Lower lobe of right lung (tissue), 2 donors: ENCODE measurements at regions not wholly inside any gene's neighbourhood (a gene's known extent, or its start where the extent isn't known, plus 50 kb on each side); places are given as distances from the start of the nearest gene placed in this dataset.

Experiments used
- ATAC-seq, 2 donors: fragments of 200-7000 bp; cut with Tn5 transposase; one replicate each; pipeline ENCODE4 v1.9.1; 2020 to 2022; ENCODE audit warnings: mild to moderate bottlenecking in 2 of 2, moderate library complexity in 2 of 2
- DNase-seq: peaks from one replicate; pipeline ENCODE4 v3.0.0-alpha.2; 2020
- H3K27ac ChIP-seq: fragments of 200-600 bp; one replicate; pipeline ENCODE4 v1.8.0; 2022
- H3K27me3 ChIP-seq: fragments of 200-600 bp; one replicate; pipeline ENCODE4 v1.8.0; 2022; ENCODE audit warnings: low read depth
- H3K36me3 ChIP-seq: fragments of 200-600 bp; one replicate; pipeline ENCODE4 v1.8.0; 2022; ENCODE audit warnings: mild to moderate bottlenecking
- H3K4me1 ChIP-seq: fragments of 200-600 bp; one replicate; pipeline ENCODE4 v1.8.0; 2022
- H3K4me3 ChIP-seq: fragments of 200-600 bp; one replicate; pipeline ENCODE4 v1.8.0; 2022; ENCODE audit warnings: mild to moderate bottlenecking
- H3K9me3 ChIP-seq: fragments of 200-600 bp; one replicate; pipeline ENCODE4 v1.8.0; 2022
- intact Hi-C: fragments of 100-400 bp; cut with DNase I; formaldehyde crosslinking; loops from one replicate; pipeline ENCODE4 v1.11.0; 2022
- TF ChIP-seq, protein P1 (sequence below): fragments of 200-600 bp; IDR thresholded peaks from one replicate; pipeline ENCODE4 v1.8.0; 2022; ENCODE audit warnings: antibody characterized with exemption, mild to moderate bottlenecking
- donor health status: DM: no; HTN: yes; CAD: no; lungs with severe emphysema.

DNA sequence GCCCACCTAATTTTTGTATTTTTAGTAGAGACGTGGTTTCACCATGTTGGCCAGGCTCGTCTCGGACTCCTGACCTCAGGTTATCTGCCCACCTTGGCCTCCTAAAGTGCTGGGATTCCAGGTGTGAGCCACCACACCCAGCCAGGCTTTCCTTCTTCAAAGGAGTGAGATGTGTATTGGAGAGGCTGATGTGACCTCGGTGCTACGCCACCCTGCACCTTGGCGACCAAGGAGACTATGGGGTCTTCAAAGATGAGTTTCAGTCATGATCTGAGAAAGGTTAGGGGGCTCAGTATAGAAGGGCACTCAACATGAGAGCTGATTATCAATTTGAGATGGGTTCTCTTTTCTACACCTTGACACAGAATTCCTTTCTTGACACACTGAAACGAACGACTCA lies 284.2 kb upstream of the WWC1 start:
- Histone ChIP-seq H3K36me3 (no peaks in the 10 kb centered on the region), H3K4me3 (no peak overlapping the region), H3K27me3 (no peaks in the 10 kb centered on the region), H3K4me1 (no peaks in the 10 kb centered on the region), H3K9me3 (no peaks in the 10 kb centered on the region), H3K27ac (no peak overlapping the region)
- no peak for DNase-seq
- TF ChIP-seq, protein P1, sequence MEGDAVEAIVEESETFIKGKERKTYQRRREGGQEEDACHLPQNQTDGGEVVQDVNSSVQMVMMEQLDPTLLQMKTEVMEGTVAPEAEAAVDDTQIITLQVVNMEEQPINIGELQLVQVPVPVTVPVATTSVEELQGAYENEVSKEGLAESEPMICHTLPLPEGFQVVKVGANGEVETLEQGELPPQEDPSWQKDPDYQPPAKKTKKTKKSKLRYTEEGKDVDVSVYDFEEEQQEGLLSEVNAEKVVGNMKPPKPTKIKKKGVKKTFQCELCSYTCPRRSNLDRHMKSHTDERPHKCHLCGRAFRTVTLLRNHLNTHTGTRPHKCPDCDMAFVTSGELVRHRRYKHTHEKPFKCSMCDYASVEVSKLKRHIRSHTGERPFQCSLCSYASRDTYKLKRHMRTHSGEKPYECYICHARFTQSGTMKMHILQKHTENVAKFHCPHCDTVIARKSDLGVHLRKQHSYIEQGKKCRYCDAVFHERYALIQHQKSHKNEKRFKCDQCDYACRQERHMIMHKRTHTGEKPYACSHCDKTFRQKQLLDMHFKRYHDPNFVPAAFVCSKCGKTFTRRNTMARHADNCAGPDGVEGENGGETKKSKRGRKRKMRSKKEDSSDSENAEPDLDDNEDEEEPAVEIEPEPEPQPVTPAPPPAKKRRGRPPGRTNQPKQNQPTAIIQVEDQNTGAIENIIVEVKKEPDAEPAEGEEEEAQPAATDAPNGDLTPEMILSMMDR: no peak
- ATAC-seq: no peak
- intact Hi-C loops: no loop called here

DNA sequence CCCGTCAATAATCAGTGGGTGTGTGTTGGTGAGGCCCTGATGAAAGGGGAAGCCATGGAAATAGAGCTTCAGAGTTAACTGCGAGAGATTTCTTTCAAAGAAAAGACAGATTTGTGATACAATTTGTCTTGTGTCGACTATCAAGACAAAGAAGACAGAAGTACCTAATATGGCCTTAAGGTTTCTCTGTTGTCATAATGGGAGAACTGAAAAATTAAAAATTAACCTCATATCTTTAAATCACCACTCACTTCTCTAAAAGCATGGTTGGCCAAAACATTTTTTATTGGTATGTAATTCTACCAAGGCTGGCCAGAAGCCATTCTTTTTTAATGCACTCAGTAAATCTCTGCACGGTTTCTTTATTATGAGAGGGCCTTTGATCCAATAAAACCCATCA lies 282.9 kb upstream of the WWC1 start:
- intact Hi-C loops: no loop called here
- Histone ChIP-seq H3K27ac (no peak overlapping the region), H3K27me3 (no peaks in the 10 kb centered on the region), H3K36me3 (no peaks in the 10 kb centered on the region), H3K4me3 (no peak overlapping the region), H3K4me1 (no peaks in the 10 kb centered on the region), H3K9me3 (no peaks in the 10 kb centered on the region)
- TF ChIP-seq, protein P1: no peak
- no peak for ATAC-seq
- DNase-seq: no peak

DNA sequence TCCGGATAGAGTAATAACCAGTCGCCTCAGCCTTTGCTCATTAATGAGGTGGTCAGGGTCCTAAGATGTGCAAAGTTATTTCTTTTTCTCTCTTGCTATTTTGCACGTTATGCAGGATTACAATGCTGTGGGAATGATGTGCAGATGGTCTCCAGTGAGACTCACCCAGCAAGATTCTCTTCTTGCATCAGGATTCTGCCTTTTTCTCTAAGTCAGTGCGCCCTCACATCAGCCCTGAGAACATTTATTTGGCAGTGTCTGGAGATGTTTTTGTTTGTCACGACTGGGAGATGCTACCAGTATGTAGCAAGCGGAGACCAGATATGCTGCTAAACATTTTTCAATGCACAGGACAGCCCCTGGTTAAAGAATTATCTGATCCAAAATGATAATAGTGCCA lies 280.3 kb upstream of the WWC1 start:
- Histone ChIP-seq H3K36me3 (no peaks in the 10 kb centered on the region), H3K4me1 (no peaks in the 10 kb centered on the region), H3K27ac (no peak overlapping the region), H3K27me3 (no peaks in the 10 kb centered on the region), H3K4me3 (no peak overlapping the region), H3K9me3 (no peaks in the 10 kb centered on the region)
- DNase-seq: no peak
- TF ChIP-seq, protein P1: no peak
- intact Hi-C loops: no loop called here
- ATAC-seq: no peak

DNA sequence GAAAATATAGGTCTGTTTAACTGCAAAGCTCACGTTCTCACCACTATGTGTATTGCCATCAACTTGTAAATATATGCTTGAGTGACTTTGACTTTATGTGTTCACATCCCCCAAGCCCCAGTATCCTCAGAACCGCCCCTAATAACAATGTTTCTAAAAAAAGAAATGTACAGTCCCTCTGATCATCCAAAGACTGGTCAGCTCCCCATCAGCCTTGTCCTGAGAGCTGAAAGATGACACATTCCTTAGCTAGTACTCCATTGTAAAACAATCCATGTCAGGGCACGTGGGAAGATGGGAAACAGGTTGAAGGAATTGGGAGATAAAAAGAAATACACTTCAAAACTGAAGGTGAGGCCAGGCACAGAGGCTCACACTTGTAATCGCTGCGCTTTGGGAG lies 279.4 kb upstream of the WWC1 start:
- no peak overlapping the region for H3K4me3 ChIP-seq
- no peak overlapping the region for H3K27ac ChIP-seq
- H3K9me3 ChIP-seq: no peaks in the 10 kb centered on the region
- no peaks in the 10 kb centered on the region for H3K4me1 ChIP-seq
- TF ChIP-seq, protein P1: no peak
- intact Hi-C loops: no loop called here
- ATAC-seq (no peak), DNase-seq (no peak)
- no peaks in the 10 kb centered on the region for H3K36me3 ChIP-seq
- no peaks in the 10 kb centered on the region for H3K27me3 ChIP-seq

DNA sequence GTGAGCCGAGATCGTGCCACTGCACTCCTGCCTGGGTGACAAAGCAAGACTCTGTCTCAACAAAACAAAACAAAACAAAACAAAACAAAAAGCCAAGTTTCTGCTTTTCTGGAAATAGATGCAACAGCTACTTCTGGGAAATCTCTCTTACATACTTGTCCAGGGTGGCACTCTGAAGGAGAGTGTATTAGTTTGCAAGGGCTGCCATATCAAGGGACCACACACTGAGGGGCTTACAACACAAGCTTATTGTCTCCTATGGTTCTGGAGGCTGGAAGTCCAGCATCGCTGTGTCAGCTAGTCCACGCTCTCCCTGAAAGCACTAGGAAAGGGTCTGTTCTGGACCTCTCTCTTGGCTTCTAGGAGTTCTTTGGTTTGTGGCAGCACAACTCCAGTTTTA lies 277.9 kb upstream of the WWC1 start:
- ATAC-seq (no peak), DNase-seq (no peak)
- intact Hi-C loops: no loop called here

More for the DNA sequence above, 277.9 kb upstream of the WWC1 start:
- Histone ChIP-seq H3K4me3 (no peak overlapping the region), H3K36me3 (no peaks in the 10 kb centered on the region), H3K9me3 (no peaks in the 10 kb centered on the region), H3K27me3 (no peaks in the 10 kb centered on the region), H3K4me1 (no peaks in the 10 kb centered on the region), H3K27ac (no peak overlapping the region)
- TF ChIP-seq, protein P1: no peak
